SK-N-MC (cell line): ENCODE measurements at regions not wholly inside any gene's neighbourhood (a gene's known extent, or its start where the extent isn't known, plus 50 kb on each side); places are given as distances from the start of the nearest gene placed in this dataset.

Source experiments
- EZH2 ChIP-seq: fragments of 200-600 bp; sonication (generic); IDR thresholded peaks from one replicate; pipeline ENCODE4 v1.6.1; 2017; ENCODE audit warnings: antibody characterized with exemption
- FOXP2 ChIP-seq: optimal IDR thresholded peaks from 2 replicates; pipeline ENCODE3; 2011; ENCODE audit warnings: mild to moderate bottlenecking, moderate library complexity; ENCODE audit not compliant: insufficient read depth; ENCODE audit errors: extremely low read length, control extremely low read depth
- POLR2AphosphoS5 ChIP-seq: IDR thresholded peaks from 2 replicates; pipeline ENCODE4 v1.6.1; 2012; ENCODE audit warnings: mild to moderate bottlenecking, low read depth, low read length, borderline replicate concordance

- no peak for TF ChIP-seq POLR2AphosphoS5
- TF ChIP-seq EZH2: no peak
- TF ChIP-seq FOXP2: no peak
Measured at GRCh38 chr5:102611312-102611711, 112.5 kb upstream of the SLCO6A1 start.
